OCI-LY7 (cell line): ENCODE measurements at regions not wholly inside any gene's neighbourhood (a gene's known extent, or its start where the extent isn't known, plus 50 kb on each side); places are given as distances from the start of the nearest gene placed in this dataset.

Experiments
- EZH2phosphoT487 ChIP-seq: fragments of 200-600 bp; sonication (generic); IDR thresholded peaks from 2 replicates; pipeline ENCODE4 v1.6.1; 2018; ENCODE audit warnings: low read depth, borderline replicate concordance, mild to moderate bottlenecking, mixed run types, antibody characterized with exemption, low read length, moderate library complexity, mixed read lengths
- TF ChIP-seq, protein P1 (sequence below): fragments of 200-600 bp; sonication (generic); conservative IDR thresholded peaks from 2 replicates; pipeline ENCODE4 v1.5.1; 2014; ENCODE audit warnings: mild to moderate bottlenecking, antibody characterized with exemption, low read length, moderate library complexity, mixed read lengths

DNA sequence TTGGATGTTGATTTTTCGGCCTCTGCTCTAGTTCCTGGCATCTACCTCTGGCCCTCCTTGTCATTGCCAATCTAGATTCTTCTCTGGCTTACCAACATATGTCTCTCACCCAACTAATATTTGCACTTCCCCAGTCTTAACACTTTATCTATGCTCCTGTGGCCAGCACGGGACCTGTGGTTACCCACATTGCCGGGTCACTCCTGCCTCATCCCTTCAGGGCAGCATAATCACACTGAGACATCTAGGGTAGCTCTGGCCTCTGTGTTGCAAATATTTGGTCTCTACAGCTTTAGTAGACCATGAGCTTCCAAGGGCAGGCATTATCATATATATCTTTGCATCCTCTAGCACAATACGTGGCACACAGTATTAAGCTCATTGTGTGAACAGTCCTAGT is 182.0 kb upstream of the ARHGAP20 start:
- TF ChIP-seq, protein P1, sequence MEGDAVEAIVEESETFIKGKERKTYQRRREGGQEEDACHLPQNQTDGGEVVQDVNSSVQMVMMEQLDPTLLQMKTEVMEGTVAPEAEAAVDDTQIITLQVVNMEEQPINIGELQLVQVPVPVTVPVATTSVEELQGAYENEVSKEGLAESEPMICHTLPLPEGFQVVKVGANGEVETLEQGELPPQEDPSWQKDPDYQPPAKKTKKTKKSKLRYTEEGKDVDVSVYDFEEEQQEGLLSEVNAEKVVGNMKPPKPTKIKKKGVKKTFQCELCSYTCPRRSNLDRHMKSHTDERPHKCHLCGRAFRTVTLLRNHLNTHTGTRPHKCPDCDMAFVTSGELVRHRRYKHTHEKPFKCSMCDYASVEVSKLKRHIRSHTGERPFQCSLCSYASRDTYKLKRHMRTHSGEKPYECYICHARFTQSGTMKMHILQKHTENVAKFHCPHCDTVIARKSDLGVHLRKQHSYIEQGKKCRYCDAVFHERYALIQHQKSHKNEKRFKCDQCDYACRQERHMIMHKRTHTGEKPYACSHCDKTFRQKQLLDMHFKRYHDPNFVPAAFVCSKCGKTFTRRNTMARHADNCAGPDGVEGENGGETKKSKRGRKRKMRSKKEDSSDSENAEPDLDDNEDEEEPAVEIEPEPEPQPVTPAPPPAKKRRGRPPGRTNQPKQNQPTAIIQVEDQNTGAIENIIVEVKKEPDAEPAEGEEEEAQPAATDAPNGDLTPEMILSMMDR, result no peak
- TF ChIP-seq EZH2phosphoT487, result no peak
